HG03103 (cell line): ENCODE measurements at regions not wholly inside any gene's neighbourhood (a gene's known extent, or its start where the extent isn't known, plus 50 kb on each side); places are given as distances from the start of the nearest gene placed in this dataset.

ENCODE experiments used
- ATAC-seq: cut with Tn5 transposase; IDR thresholded peaks from one replicate; pipeline ENCODE4 v1.9.1; 2021; ENCODE audit warnings: low read depth; ENCODE audit not compliant: unreplicated experiment

GRCh38 chr4:188532751-188533150, 393.5 kb downstream of the TRIML1 start:
- no peak for ATAC-seq

- ATAC-seq: no peak
Observed at GRCh38 chr4:188534297-188534696, 395.1 kb downstream of the TRIML1 start.

GRCh38 chr4:188534917-188535316, 395.7 kb downstream of the TRIML1 start:
- no peak for ATAC-seq

GRCh38 chr4:188536826-188537225, 397.6 kb downstream of the TRIML1 start:
- no peak for ATAC-seq

GRCh38 chr4:188550296-188550695, 411.1 kb downstream of the TRIML1 start:
- ATAC-seq: no peak

GRCh38 chr4:188551156-188551555, 411.9 kb downstream of the TRIML1 start:
- no peak for ATAC-seq

- no peak for ATAC-seq
Observed at GRCh38 chr4:188552741-188553275, 413.6 kb downstream of the TRIML1 start.

- ATAC-seq: no peak
Observed at GRCh38 chr4:188554413-188554812, 415.2 kb downstream of the TRIML1 start.

- no peak for ATAC-seq
Observed at GRCh38 chr4:188573104-188573503, 433.9 kb downstream of the TRIML1 start.

GRCh38 chr4:188578657-188579056, 439.4 kb downstream of the TRIML1 start:
- no peak for ATAC-seq

GRCh38 chr4:188596021-188596420, 456.8 kb downstream of the TRIML1 start:
- no peak for ATAC-seq

- no peak for ATAC-seq
Observed at GRCh38 chr4:188603646-188604045, 464.4 kb downstream of the TRIML1 start.

GRCh38 chr4:188606635-188607034, 467.4 kb downstream of the TRIML1 start:
- no peak for ATAC-seq

- ATAC-seq: no peak
Observed at GRCh38 chr4:188611143-188611542, 471.9 kb downstream of the TRIML1 start.

- no peak for ATAC-seq
Observed at GRCh38 chr4:188612659-188613058, 473.4 kb downstream of the TRIML1 start.

- no peak for ATAC-seq
Observed at GRCh38 chr4:188613976-188614375, 474.7 kb downstream of the TRIML1 start.

GRCh38 chr4:188619456-188620149, 480.4 kb downstream of the TRIML1 start:
- ATAC-seq: no peak

- ATAC-seq: no peak
Observed at GRCh38 chr4:188620608-188621007, 481.4 kb downstream of the TRIML1 start.

GRCh38 chr4:188623314-188623854, 484.1 kb downstream of the TRIML1 start:
- ATAC-seq: no peak

GRCh38 chr4:188624370-188624769, 485.1 kb downstream of the TRIML1 start:
- ATAC-seq: no peak

GRCh38 chr4:188627892-188628291, 488.7 kb downstream of the TRIML1 start:
- no peak for ATAC-seq

GRCh38 chr4:188639479-188640100, 500.3 kb downstream of the TRIML1 start:
- ATAC-seq: no peak
